Islet precursor cell (in vitro differentiated cells): ENCODE measurements at regions not wholly inside any gene's neighbourhood (a gene's known extent, or its start where the extent isn't known, plus 50 kb on each side); places are given as distances from the start of the nearest gene placed in this dataset.
"Not testable (repeated sequence)": the region's sequence is repeated elsewhere in the genome, so short reads cannot be mapped to it uniquely, and the experiment has no call there.

Source experiments
- DNase-seq: peaks from one replicate; pipeline ENCODE4 v3.0.0-alpha.2; 2018

GRCh38 chr3:153268564-153269279, 106.7 kb downstream of the RAP2B start:
- DNase-seq: no peak

- no peak for DNase-seq
Observed at GRCh38 chr3:153269730-153270129, 107.7 kb downstream of the RAP2B start.

GRCh38 chr3:153273217-153273616, 111.2 kb downstream of the RAP2B start:
- no peak for DNase-seq

GRCh38 chr3:153273767-153274435, 111.9 kb downstream of the RAP2B start:
- DNase-seq: no peak

- no peak for DNase-seq
Observed at GRCh38 chr3:153274561-153274960, 112.5 kb downstream of the RAP2B start.

GRCh38 chr3:153275514-153275913, 113.5 kb downstream of the RAP2B start:
- DNase-seq: no peak

GRCh38 chr3:153277029-153277428, 115.0 kb downstream of the RAP2B start:
- DNase-seq: no peak

GRCh38 chr3:153281236-153281997, 119.4 kb downstream of the RAP2B start:
- DNase-seq: not testable (repeated sequence)

- no peak for DNase-seq
Observed at GRCh38 chr3:153282355-153282754, 120.3 kb downstream of the RAP2B start.

GRCh38 chr3:153284282-153284938, 122.4 kb downstream of the RAP2B start:
- DNase-seq: no peak

- DNase-seq: no peak
Observed at GRCh38 chr3:153285194-153285641, 123.2 kb downstream of the RAP2B start.

GRCh38 chr3:153285982-153286381, 124.0 kb downstream of the RAP2B start:
- no peak for DNase-seq

GRCh38 chr3:153287017-153287416, 125.0 kb downstream of the RAP2B start:
- DNase-seq: no peak

GRCh38 chr3:153289334-153289808, 127.3 kb downstream of the RAP2B start:
- no peak for DNase-seq

- no peak for DNase-seq
Observed at GRCh38 chr3:153290268-153291015, 128.4 kb downstream of the RAP2B start.

- no peak for DNase-seq
Observed at GRCh38 chr3:153291059-153291685, 129.1 kb downstream of the RAP2B start.

- no peak for DNase-seq
Observed at GRCh38 chr3:153293265-153293664, 131.2 kb downstream of the RAP2B start.

- DNase-seq: no peak
Observed at GRCh38 chr3:153295901-153296300, 133.9 kb downstream of the RAP2B start.

GRCh38 chr3:153305189-153305588, 143.2 kb downstream of the RAP2B start:
- no peak for DNase-seq

- no peak for DNase-seq
Observed at GRCh38 chr3:153311541-153311940, 149.5 kb downstream of the RAP2B start.

GRCh38 chr3:153313302-153313965, 151.4 kb downstream of the RAP2B start:
- DNase-seq: no peak
